HG03521 (cell line): ENCODE measurements at regions not wholly inside any gene's neighbourhood (a gene's known extent, or its start where the extent isn't known, plus 50 kb on each side); places are given as distances from the start of the nearest gene placed in this dataset.
"Not testable (repeated sequence)": the region's sequence is repeated elsewhere in the genome, so short reads cannot be mapped to it uniquely, and the experiment has no call there.

Experiments used
- ATAC-seq: cut with Tn5 transposase; IDR thresholded peaks from one replicate; pipeline ENCODE4 v1.9.1; 2021; ENCODE audit warnings: mild to moderate bottlenecking, moderate library complexity; ENCODE audit not compliant: unreplicated experiment

DNA sequence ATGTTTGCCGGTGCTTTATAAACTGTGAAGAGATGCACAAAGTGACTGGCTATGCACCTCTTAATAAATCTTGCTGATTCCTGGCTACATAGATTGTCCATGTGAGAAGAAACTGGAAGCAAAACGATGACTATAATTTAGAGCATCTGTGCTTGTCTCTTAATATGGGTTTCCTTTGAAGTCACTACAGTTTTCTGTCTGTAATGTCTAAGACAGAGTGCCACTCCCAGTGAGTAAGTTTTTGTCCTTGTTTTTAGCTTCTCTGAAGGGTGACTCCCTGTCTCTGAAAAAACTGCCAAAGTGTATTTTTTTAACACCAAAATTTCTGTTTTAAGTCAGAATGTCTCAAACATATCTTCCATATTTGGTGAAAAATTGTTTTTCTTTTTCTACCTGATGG is 175.1 kb downstream of the FASLG start:
- ATAC-seq = no peak

- no peak for ATAC-seq
Measured at GRCh38 chr1:172834609-172835008, 175.7 kb downstream of the FASLG start.

- ATAC-seq = no peak
Measured at GRCh38 chr1:172835834-172836233, 176.9 kb downstream of the FASLG start.

DNA sequence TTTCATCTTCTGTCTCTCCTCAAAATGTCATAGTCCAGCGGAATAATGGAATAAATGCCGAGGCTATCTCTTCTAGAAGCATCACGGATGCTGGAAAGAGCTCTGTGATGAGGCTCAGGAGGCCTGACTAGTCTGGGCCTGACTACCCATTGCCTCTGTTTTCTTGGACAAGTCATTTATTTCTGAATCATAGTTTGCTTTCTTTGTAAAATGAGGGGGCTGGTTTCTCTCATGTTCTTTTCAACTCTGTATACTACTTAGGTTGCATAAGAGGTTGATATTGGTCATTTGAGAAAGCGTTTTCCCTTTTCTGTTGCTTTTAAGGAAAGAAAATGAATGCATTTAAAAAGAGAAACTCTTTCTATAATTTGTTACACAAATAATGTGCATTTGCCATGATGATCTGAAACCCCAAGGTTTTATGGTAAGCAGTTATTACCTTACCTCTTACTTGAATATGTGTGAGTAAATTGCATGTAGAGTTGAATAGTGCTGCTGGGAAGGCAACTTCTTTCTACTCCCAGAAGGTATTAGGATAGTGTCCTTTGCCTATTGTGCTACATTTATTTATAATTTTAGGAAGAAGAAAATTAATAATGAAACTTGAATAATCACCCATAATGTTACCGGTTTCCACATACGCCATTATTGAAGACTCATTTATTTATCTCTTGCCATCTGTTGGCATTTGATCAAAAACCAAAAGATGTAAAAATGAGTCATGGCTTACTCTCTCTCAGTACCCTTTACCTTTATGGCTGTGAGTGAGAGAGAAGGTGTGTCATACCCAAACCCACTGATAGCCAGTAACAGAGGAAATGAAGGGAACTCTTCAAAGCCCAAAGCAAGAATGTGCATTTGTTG is 179.1 kb downstream of the FASLG start:
- no peak for ATAC-seq

DNA sequence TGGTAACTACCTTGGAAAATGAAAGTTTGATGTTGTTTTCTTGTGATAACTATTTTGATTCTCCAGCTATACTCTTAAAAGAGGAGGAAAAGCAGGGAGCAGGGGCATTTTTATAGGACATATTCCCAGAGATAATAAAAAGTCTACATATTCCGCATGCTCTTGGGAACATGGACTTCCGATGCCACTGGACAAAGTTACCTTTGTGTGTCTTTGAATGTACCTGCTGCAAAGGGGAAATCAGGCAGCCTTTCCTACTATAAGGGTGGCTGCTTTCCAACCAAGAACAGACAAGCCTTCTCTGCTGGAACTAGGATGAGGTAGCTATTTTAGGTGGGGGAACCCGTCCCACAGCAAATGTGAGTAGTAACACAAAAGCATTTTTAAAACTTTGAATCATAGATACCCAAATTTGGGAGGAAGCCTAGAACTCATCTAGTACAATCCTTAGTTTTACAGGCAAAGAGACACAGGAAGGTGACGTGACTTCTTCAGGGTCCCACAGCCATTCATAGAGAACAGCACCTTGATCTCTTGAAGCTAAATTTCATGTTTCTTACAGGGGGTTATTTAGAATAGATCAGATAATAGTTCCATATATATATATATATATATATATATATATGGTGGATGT is 179.9 kb downstream of the FASLG start:
- ATAC-seq = no peak

DNA sequence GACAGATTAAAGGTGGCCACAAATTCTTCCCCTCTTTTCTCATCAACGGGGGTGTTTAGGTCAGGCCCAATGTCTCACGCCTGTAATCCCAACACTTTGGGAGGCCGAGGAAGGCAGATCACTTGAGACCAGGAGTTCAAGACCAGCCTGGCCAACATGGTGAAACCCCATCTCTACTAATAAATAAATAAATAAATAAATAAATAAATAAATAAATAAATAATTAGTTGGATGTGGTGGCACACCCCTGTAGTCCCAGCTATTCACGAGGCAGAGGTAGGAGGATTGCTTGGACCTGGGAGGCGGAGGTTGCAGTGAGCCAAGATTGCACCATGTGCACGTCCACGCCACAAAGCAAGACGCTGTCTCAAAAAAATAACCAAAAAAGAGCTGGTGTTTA is 180.7 kb downstream of the FASLG start:
- not testable (repeated sequence) for ATAC-seq

- ATAC-seq = no peak
Measured at GRCh38 chr1:172843444-172843843, 184.5 kb downstream of the FASLG start.

DNA sequence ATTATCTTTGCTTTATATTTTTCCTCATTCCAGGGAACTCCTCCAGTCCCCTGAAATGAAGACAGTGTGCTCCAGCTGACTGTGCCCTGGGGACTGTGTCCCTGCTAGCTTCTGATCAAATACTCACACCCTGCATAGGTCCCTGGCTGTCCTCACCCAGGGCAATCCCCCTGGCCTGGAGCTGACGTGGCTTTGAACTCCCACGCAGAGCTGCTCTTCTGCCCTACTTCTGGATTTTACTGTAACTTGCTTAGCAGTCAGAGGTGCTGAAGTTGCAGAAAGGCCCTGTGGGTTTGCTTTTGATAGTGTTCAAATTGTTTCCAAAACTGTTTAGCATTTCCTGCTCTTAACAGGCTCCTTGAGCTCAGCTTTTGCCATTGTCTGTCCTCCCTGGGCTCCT is 186.5 kb downstream of the FASLG start:
- no peak for ATAC-seq

DNA sequence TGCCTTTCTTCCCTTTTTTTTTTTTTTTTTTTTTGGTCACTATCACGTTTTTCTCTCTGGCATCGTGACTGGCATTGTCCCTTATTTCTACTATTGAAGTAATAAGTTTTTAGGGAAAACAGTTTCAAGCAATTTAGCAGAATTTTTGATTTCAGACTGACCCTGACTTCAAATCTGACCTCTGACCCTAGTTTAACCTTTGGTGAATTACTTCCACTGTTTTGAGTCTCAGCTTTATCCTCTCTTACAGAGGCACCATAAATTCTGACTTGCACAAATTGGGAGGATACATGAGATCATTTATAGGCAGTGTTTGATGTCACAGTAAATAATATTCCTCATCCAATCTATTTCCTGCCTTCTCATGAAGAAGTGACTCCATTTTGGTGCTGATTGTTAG is 187.0 kb downstream of the FASLG start:
- ATAC-seq = no peak

DNA sequence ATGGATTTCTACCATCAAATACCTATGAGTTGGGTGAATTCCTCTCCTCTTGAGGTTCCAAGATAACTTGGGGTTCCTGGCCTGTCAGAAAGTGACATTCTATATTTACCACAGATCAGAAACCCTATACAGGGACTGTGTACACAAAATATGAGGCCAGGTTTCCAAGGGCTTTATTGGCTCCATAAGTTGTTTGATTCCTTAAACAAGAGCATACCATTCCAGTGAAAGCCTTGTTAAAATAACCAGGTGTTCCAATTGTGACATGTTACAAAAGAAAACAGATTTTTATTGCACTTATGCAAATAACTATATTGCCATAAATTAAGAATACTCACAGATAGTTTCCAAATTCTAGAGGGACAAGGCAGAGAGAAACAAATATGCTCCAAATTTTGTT is 188.9 kb downstream of the FASLG start:
- ATAC-seq = not testable (repeated sequence)

DNA sequence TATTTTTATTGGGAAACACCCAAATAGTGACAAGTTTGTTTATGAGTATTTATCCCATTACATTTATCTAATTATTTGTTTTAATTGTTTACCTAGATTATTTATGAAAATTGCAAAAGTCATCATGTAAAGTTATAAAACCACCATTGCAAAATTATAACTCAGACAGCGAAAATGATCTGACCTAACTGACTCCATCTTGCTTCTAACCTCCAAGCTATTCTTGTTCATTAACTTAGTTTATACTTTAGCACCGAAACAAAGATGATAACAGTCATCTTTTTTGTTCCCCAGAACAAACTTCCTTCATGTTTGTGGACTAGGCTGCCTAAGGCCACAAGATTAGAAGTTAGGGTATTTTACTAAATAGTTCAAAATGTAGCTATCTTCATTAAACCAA is 190.8 kb downstream of the FASLG start:
- ATAC-seq = no peak

- no peak for ATAC-seq
Measured at GRCh38 chr1:172851077-172851476, 192.2 kb downstream of the FASLG start.

- no peak for ATAC-seq
Measured at GRCh38 chr1:172851856-172852255, 193.0 kb downstream of the FASLG start.

DNA sequence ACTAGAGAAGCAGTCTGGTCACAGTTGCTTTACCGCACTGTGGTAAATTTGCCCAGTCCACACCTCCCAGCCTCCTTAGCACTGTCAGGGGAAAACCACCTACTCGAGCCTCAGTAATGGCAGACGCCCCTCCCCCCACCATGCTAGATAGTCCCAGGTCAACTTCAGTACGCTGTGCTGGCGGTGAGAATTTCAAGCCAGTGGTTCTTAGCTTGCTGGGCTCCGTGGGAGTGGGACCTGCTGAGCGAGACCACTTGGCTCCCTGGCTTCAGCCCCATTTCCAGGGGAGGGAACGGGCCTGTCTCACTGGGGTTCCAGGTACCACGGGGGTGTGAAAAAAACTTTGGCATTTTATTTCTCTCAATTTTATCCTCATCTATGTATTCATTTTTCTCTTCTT is 194.8 kb downstream of the TNFSF18 start:
- not testable (repeated sequence) for ATAC-seq

DNA sequence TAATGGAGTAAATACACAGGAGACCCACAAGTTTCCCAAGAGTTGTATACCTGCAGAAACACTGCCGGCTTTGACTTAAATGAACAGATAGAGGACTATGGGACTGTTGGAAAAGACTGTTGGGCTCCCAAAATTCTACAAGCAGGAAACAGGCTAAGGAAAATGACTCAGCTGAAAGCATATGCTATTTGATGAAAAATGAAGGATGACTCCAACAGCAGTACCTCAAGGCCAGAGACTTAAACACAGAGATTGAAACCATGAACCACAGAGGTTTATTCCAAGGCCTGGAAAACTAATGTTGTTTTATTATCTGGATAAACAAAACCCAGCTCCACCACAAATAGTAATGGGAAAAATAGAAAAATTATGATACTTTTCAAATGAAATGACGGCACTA is 187.7 kb downstream of the TNFSF18 start:
- no peak for ATAC-seq

- ATAC-seq = no peak
Measured at GRCh38 chr1:172867216-172867818, 183.4 kb downstream of the TNFSF18 start.

DNA sequence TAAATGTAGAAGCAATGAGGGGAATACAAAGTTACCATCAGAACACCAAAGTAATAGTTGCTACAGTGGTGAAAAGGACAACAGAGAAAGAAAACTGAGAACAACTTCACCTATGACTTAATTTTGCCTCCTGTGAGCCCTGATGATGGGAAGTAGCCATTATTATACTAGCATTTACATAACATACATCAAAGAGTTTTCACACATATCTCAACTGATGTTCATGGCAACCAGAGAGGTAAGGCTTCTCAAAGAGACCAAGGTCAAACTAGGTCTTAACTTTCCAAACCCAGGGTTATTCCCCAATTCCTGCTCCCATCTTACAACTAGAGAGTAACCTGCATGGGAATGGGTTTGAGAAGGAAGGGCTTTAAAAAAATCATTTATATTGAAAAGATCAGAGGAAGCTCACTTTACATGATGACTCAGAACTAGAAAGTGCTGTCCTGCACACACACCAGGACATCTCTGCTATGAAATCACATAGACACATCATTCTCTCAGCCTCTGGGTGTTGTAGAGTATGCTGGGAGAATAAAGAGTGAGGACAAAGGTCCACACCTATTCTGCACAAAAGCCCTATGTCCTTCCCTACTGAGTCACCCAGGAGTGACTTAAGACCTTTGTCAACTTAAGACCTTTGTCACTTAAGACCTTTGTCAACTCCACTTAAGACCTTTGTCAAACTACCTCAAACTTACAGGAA is 179.7 kb downstream of the TNFSF18 start:
- no peak for ATAC-seq

DNA sequence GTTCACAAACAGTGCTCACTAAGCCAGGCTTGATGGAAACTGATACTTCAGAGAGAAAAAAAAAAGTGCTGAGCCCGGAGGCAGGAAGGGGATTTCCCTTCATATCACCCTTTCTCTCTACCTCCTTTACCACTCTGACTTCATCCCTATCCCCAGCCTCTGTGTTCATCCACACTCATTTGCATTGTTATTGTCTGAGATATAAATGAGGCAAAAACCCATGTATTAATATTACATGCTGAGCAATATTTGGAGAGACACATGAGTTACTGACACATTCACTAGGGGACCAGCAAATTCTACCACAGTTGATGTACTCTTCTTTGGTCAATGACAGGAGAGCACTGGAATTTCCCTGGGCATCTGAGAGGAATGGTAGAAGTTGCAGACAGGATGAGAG is 175.8 kb downstream of the TNFSF18 start:
- no peak for ATAC-seq

GRCh38 chr1:172875892-172876291 is 174.8 kb downstream of the TNFSF18 start:
- ATAC-seq = no peak

- no peak for ATAC-seq
Measured at GRCh38 chr1:172882385-172882784, 168.4 kb downstream of the TNFSF18 start.

- no peak for ATAC-seq
Measured at GRCh38 chr1:172882791-172883386, 167.9 kb downstream of the TNFSF18 start.
